ENCODE measurements at regions not wholly inside any gene's neighbourhood (a gene's known extent, or its start where the extent isn't known, plus 50 kb on each side); places are given as distances from the start of the nearest gene placed in this dataset.

GRCh38 chr2:67633212-67633856 is 236.2 kb downstream of the ETAA1 start:
- 63 to 90% methylated on average over 3 of the region's 3 CpGs for WGBS, 2 donors
- TF ChIP-seq POLR2A (IDR thresholded peaks at IDR 0.05) (no peak), CTCF (IDR thresholded peaks at IDR 0.05) (no peak)
- intact Hi-C loops (cut with DNase I; ENCODE audit: low total_unique reads): no loop called here
- H3K4me3 ChIP-seq (ENCODE audit: low read depth, poor library complexity, severe bottlenecking): no peak overlapping the region
- no peak for DNase-seq (ENCODE audit: low spot score in 2 of 2)

GRCh38 chr2:67638146-67638545 is 241.0 kb downstream of the ETAA1 start:
- WGBS, 2 donors: 54 to 62% methylated on average over 3 of the region's 3 CpGs

GRCh38 chr2:67641312-67642045 is 244.3 kb downstream of the ETAA1 start:
- intact Hi-C loops (cut with DNase I; ENCODE audit: low total_unique reads): no loop called here
- WGBS, 2 donors: 58% methylated on average over 3 of the region's 3 CpGs
- TF ChIP-seq CTCF (IDR thresholded peaks at IDR 0.05): no peak
- no peak overlapping the region for H3K4me3 ChIP-seq (ENCODE audit: low read depth, poor library complexity, severe bottlenecking)
- DNase-seq (ENCODE audit: low spot score in 2 of 2): no peak

More at GRCh38 chr2:67638146-67638545, 241.0 kb downstream of the ETAA1 start:
- intact Hi-C loops (cut with DNase I; ENCODE audit: low total_unique reads): no loop called here
- DNase-seq (ENCODE audit: low spot score in 2 of 2): no peak
- no peak overlapping the region for H3K4me3 ChIP-seq (ENCODE audit: low read depth, poor library complexity, severe bottlenecking)
- TF ChIP-seq CTCF (IDR thresholded peaks at IDR 0.05): no peak
- TF ChIP-seq POLR2A (IDR thresholded peaks at IDR 0.05): no peak

GRCh38 chr2:67642046-67642382 is 244.9 kb downstream of the ETAA1 start:
- no peak for TF ChIP-seq CTCF (IDR thresholded peaks at IDR 0.05)
- TF ChIP-seq POLR2A (IDR thresholded peaks at IDR 0.05): no peak
- WGBS, 2 donors: 38 to 49% methylated on average over 4 of the region's 4 CpGs
- DNase-seq (ENCODE audit: low spot score in 2 of 2): no peak
- H3K4me3 ChIP-seq (ENCODE audit: low read depth, poor library complexity, severe bottlenecking): no peak overlapping the region
- intact Hi-C loops (cut with DNase I; ENCODE audit: low total_unique reads): no loop called here

- H3K4me3 ChIP-seq (ENCODE audit: low read depth, poor library complexity, severe bottlenecking): no peak overlapping the region
- DNase-seq (ENCODE audit: low spot score in 2 of 2): no peak
- TF ChIP-seq CTCF (IDR thresholded peaks at IDR 0.05) (no peak), POLR2A (IDR thresholded peaks at IDR 0.05) (no peak)
- WGBS, 2 donors: 80 to 88% methylated on average over 2 of the region's 2 CpGs
- intact Hi-C loops (cut with DNase I; ENCODE audit: low total_unique reads): no loop called here
Observed at GRCh38 chr2:67642961-67643360, 245.8 kb downstream of the ETAA1 start.

Data from lower leg skin (tissue), 4 donors.